ENCODE measurements at regions not wholly inside any gene's neighbourhood (a gene's known extent, or its start where the extent isn't known, plus 50 kb on each side); places are given as distances from the start of the nearest gene placed in this dataset.

DNA sequence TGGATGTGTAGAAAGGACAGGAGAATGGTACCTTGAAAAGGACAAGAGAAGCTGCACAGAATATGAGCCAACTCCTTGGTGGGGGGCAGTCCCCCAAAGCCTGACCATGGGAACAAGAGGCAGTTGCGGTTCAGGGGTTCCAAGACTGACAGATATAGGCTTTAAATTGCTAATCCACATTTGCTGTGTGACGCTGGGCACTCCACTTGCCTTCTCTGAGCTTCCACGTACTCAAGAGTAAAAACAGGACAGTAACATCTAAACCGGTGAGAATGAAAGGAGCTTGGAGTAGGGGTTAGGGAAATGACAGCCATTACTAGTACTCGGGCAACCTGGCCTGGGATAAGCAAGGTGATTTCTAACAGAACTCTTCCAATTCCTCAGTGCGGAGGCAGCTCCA lies 57.9 kb upstream of the LRFN2 start:
- in situ Hi-C loops (cut with MboI; ENCODE audit: low pct_unique_long_range_greater_than_20kb, low sequenced_read_pairs, unreplicated experiment), result no loop called here
- TF ChIP-seq, protein P1, sequence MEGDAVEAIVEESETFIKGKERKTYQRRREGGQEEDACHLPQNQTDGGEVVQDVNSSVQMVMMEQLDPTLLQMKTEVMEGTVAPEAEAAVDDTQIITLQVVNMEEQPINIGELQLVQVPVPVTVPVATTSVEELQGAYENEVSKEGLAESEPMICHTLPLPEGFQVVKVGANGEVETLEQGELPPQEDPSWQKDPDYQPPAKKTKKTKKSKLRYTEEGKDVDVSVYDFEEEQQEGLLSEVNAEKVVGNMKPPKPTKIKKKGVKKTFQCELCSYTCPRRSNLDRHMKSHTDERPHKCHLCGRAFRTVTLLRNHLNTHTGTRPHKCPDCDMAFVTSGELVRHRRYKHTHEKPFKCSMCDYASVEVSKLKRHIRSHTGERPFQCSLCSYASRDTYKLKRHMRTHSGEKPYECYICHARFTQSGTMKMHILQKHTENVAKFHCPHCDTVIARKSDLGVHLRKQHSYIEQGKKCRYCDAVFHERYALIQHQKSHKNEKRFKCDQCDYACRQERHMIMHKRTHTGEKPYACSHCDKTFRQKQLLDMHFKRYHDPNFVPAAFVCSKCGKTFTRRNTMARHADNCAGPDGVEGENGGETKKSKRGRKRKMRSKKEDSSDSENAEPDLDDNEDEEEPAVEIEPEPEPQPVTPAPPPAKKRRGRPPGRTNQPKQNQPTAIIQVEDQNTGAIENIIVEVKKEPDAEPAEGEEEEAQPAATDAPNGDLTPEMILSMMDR (IDR thresholded peaks at IDR 0.05; ENCODE audit: extremely low read depth, insufficient read depth, missing control alignments), result no peak
- DNase-seq (ENCODE audit: low spot score), result no peak

DNA sequence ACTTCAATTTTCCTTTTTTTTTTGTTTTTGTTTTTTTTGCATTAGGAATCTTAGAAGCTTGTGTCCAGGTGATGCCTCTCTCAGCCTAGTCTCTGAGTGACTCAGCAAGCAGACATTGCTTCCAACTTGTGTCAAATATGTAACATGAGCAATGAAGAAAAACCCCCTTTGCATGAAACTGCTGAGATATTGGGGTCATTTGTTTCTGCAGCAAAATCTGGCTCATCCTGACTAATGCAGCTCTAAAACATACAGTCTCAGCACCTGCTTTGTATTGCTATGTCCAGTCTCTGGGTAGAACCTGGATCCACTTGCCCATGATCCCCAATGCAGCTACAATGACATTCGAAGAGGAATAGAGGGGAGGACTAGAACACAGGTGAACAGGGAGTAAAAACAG lies 55.7 kb upstream of the LRFN2 start:
- TF ChIP-seq, protein P1 (IDR thresholded peaks at IDR 0.05; ENCODE audit: extremely low read depth, insufficient read depth, missing control alignments), result no peak
- in situ Hi-C loops (cut with MboI; ENCODE audit: low pct_unique_long_range_greater_than_20kb, low sequenced_read_pairs, unreplicated experiment), result no loop called here

DNA sequence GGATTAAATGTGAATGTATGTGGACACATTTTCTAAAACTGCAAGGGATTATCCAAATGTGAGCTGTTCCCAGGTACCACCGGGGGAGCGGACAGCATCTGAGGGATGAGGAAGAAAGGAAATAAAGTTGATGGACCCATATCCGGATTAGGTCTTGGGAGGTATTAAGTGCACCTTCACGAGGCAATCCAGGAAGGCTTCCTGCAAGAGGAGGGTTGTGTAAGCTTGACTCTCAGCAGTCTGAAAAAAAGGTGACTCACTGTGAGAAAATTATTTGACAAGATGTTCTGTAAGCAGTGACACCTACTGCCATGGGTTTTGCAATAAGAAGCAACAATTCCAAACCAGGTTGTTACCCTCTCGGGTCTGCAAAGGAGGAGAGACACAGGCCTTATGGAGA lies 55.0 kb upstream of the LRFN2 start:
- in situ Hi-C loops (cut with MboI; ENCODE audit: low pct_unique_long_range_greater_than_20kb, low sequenced_read_pairs, unreplicated experiment), result no loop called here
- TF ChIP-seq, protein P1 (IDR thresholded peaks at IDR 0.05; ENCODE audit: extremely low read depth, insufficient read depth, missing control alignments), result no peak
- DNase-seq (ENCODE audit: low spot score), result no peak

More for the DNA sequence above, 55.7 kb upstream of the LRFN2 start:
- no peak for DNase-seq (ENCODE audit: low spot score)

DNA sequence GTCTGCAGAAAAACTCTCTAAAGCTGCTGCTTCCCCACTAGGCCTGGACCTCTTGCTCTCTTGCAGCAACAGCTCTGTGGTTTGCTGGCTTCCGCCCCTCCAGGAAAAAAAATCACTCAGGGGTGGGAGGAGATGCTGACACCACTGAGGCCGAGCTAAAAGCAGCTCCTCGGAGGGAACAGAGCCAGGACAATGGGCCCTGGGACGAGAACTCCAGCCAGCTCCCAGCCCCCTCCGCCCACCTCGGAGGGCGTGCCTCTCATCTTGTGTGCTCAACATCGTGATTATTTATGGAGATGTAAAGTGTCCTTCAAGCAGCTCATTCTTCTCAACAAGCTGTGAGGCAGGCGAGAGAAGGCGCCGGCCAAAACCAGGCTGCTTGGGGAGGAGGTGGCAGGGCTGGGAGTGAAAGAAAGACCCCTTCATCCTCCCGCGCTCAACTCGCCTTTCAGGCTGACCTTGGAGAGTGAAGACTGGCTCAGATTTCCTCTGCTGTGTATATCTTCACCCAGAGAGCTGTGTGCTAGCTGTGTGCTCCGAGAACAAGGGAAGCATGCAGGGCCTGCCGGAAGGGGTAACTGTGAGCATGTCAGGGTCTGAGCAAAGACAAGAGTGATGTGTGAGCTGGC lies 53.5 kb upstream of the LRFN2 start:
- no peak for DNase-seq (ENCODE audit: low spot score)
- in situ Hi-C loops (cut with MboI; ENCODE audit: low pct_unique_long_range_greater_than_20kb, low sequenced_read_pairs, unreplicated experiment), result no loop called here

More for the DNA sequence above, 53.5 kb upstream of the LRFN2 start:
- TF ChIP-seq, protein P1 (IDR thresholded peaks at IDR 0.05; ENCODE audit: extremely low read depth, insufficient read depth, missing control alignments), result no peak
